ENCODE measurements at regions not wholly inside any gene's neighbourhood (a gene's known extent, or its start where the extent isn't known, plus 50 kb on each side); places are given as distances from the start of the nearest gene placed in this dataset.

DNA sequence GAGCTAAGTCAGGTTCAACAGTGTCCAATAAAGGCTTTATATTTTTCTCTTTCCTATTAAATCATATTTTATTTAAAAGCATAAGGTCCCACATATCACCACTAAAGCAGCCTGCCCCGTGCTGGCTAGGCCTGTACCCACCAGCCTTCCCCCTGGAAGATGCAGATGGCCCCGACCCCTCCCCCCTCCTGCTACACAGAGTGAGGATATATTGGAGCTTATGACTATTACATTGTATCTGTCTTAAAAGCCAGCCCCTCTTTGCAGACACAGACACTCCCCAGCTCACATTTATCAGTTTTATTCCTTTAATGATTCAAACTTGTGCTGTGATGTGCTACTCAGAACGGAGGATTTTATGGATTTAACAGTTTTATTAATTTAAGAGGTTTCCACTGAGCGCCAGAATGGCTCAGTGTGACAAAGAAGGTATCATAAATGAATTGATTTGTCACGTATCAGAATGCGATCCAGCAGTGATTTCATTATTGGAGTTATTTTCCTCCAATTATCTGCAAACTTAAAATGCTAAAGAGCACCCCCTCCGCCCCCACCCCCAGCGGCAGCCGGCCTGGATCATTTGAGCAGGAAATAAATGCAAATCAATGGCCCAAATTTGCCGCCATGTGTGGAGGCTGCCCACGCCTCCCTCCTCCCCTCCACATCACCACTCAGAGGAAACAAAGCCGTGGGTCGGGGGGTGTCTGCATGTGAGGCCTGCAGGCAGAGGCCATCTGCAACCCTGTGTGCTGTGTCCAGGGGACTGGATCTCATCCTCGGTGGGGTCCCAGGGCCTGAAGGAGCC is 72.6 kb upstream of the ZMIZ1 start:
- Histone ChIP-seq H3K4me1 (ENCODE audit: insufficient read depth, low read length, poor library complexity, severe bottlenecking) (peaks cover 14% of the 10 kb centered on the region), H3K36me3 (ENCODE audit: insufficient read depth, low read length, poor library complexity, severe bottlenecking) (no peaks in the 10 kb centered on the region), H3K9me3 (ENCODE audit: low read depth, low read length, poor library complexity, severe bottlenecking) (no peaks in the 10 kb centered on the region), H3K4me3 (ENCODE audit: low read depth, low read length, poor library complexity, severe bottlenecking) (no peak overlapping the region), H3K27me3 (replicated peaks; ENCODE audit: insufficient read depth, low read depth, low read length, poor library complexity) (no peaks in the 10 kb centered on the region), H3K27ac (ENCODE audit: low read depth, low read length, poor library complexity, severe bottlenecking) (no peak overlapping the region)
- ChIA-PET CTCF (no interaction called here), POLR2A (ENCODE audit: low non-redundant PET) (interaction anchor here (0.6 to 0.7 kb wide), 3 partner anchors 9 to 174 kb away, joined by 3 to 11 read pairs (median 7); no protein-coding TSS in a partner anchor)
- TF ChIP-seq EZH2 (IDR thresholded peaks at IDR 0.05; ENCODE audit: borderline replicate concordance, low read depth, low read length, poor library complexity, severe bottlenecking): no peak
- TF ChIP-seq, protein P1, sequence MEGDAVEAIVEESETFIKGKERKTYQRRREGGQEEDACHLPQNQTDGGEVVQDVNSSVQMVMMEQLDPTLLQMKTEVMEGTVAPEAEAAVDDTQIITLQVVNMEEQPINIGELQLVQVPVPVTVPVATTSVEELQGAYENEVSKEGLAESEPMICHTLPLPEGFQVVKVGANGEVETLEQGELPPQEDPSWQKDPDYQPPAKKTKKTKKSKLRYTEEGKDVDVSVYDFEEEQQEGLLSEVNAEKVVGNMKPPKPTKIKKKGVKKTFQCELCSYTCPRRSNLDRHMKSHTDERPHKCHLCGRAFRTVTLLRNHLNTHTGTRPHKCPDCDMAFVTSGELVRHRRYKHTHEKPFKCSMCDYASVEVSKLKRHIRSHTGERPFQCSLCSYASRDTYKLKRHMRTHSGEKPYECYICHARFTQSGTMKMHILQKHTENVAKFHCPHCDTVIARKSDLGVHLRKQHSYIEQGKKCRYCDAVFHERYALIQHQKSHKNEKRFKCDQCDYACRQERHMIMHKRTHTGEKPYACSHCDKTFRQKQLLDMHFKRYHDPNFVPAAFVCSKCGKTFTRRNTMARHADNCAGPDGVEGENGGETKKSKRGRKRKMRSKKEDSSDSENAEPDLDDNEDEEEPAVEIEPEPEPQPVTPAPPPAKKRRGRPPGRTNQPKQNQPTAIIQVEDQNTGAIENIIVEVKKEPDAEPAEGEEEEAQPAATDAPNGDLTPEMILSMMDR (conservative IDR thresholded peaks at IDR 0.05; ENCODE audit: low read depth, low read length): no peak
- no TSS peak for BruUV-seq (replicated peaks)
- intact Hi-C loops (cut with micrococcal nuclease; ENCODE audit: unreplicated experiment): no loop called here
- no peak for DNase-seq (ENCODE audit: low spot score)

DNA sequence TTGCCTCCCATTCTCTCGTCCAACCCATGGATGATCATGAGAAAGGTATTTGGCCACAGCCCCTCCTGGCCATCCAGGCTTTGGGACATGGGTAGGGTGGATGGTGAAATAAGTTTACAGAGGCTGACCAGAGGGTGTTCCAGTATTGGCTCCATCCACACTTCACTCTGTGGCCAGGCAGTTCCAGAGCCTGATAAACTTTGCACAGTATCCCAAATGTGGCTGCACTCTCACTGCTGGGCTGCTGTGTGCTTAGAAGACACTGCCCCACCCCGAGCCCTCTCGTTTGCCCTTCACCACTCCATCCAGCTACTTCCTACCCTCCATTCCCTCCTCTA is 72.0 kb upstream of the ZMIZ1 start:
- H3K4me3 ChIP-seq (ENCODE audit: low read depth, low read length, poor library complexity, severe bottlenecking): no peak overlapping the region
- CTCF ChIA-PET: no interaction called here
- peaks cover 14% of the 10 kb centered on the region for H3K4me1 ChIP-seq (ENCODE audit: insufficient read depth, low read length, poor library complexity, severe bottlenecking)
- H3K36me3 ChIP-seq (ENCODE audit: insufficient read depth, low read length, poor library complexity, severe bottlenecking): no peaks in the 10 kb centered on the region
- intact Hi-C loops (cut with micrococcal nuclease; ENCODE audit: unreplicated experiment): no loop called here
- no peaks in the 10 kb centered on the region for H3K27me3 ChIP-seq (replicated peaks; ENCODE audit: insufficient read depth, low read depth, low read length, poor library complexity)
- H3K9me3 ChIP-seq (ENCODE audit: low read depth, low read length, poor library complexity, severe bottlenecking): no peaks in the 10 kb centered on the region
- no peak overlapping the region for H3K27ac ChIP-seq (ENCODE audit: low read depth, low read length, poor library complexity, severe bottlenecking)
- no peak for TF ChIP-seq EZH2 (IDR thresholded peaks at IDR 0.05; ENCODE audit: borderline replicate concordance, low read depth, low read length, poor library complexity, severe bottlenecking)
- TF ChIP-seq, protein P1 (conservative IDR thresholded peaks at IDR 0.05; ENCODE audit: low read depth, low read length): no peak
- no peak for DNase-seq (ENCODE audit: low spot score)
- POLR2A ChIA-PET (ENCODE audit: low non-redundant PET): no interaction called here
- BruUV-seq (replicated peaks): no TSS peak

DNA sequence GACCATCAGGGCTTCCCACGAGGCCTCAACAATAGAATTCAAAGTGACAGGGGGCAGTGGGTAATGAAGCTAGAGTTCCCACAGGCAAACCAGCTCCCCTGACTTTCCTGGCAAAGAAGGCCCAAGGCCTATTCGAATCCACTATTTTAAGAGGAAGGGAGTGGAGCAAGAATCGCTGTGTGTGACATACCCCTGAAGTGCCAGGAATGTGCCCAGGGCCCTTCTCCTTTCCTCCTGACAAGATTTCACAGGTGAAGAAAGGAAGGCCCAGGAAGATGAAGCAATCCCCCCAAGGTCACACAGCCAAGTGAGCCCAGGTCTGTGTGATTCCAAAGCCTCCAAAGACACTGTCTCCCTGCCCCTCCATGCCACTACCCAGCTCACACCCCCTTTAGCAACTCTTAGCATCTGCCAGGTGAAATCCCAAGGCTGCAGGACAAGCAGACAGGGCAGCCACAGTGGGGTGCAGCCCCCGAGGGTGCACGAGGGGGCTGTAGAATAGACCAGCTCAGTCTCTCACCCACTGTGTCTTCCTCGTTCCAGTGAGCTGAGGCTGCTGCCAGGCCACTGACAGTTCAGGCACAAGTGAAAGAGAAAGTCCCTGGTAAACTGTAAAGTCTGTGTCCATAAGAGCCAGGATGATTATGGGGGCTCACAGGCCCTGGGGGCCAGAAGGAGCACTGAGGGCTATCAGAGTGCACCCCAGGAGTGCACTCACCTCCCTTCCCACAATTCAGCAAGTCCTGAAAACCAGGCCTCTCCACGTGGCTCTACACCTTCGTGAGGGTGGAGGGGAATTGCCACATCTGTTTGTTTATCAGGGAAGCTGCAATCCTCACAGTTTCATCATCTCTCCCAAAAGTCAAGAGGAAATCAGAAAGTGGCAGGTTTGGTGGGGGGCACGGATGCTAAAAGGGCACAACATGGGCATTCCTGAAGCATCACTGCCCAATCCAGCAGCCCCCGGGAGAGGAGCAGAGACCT is 70.8 kb upstream of the ZMIZ1 start:
- DNase-seq (ENCODE audit: low spot score): no peak
- no TSS peak for BruUV-seq (replicated peaks)
- TF ChIP-seq, protein P1 (conservative IDR thresholded peaks at IDR 0.05; ENCODE audit: low read depth, low read length): no peak
- TF ChIP-seq EZH2 (IDR thresholded peaks at IDR 0.05; ENCODE audit: borderline replicate concordance, low read depth, low read length, poor library complexity, severe bottlenecking): no peak
- Histone ChIP-seq H3K4me1 (ENCODE audit: insufficient read depth, low read length, poor library complexity, severe bottlenecking) (peaks cover 14% of the 10 kb centered on the region), H3K27ac (ENCODE audit: low read depth, low read length, poor library complexity, severe bottlenecking) (no peak overlapping the region), H3K36me3 (ENCODE audit: insufficient read depth, low read length, poor library complexity, severe bottlenecking) (no peaks in the 10 kb centered on the region), H3K4me3 (ENCODE audit: low read depth, low read length, poor library complexity, severe bottlenecking) (no peak overlapping the region), H3K27me3 (replicated peaks; ENCODE audit: insufficient read depth, low read depth, low read length, poor library complexity) (no peaks in the 10 kb centered on the region), H3K9me3 (ENCODE audit: low read depth, low read length, poor library complexity, severe bottlenecking) (no peaks in the 10 kb centered on the region)
- POLR2A ChIA-PET (ENCODE audit: low non-redundant PET): no interaction called here
- CTCF ChIA-PET: no interaction called here
- intact Hi-C loops (cut with micrococcal nuclease; ENCODE audit: unreplicated experiment): no loop called here
